ENCODE measurements at regions not wholly inside any gene's neighbourhood (a gene's known extent, or its start where the extent isn't known, plus 50 kb on each side); places are given as distances from the start of the nearest gene placed in this dataset.

DNA sequence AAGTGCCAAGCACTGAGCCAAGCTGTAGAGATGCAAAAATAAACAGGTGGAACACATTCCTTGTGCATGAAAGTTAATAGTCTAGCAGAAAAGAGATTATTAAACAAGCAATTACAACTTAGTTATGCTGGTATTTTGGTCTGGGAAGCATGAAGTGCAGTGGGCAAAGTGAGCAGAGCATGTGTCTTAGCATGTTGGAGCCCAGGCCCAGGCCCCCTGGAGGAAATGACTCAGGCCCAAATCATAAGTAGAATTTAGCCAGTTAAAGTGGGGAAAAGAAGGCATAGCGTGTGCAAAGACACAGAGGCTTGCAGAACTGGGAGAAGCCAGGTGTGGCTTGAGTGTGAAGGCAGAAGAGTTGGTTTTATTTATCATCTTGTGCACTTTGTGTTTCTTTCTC, 163.8 kb upstream of the ATP11B start:
- no peaks in the 10 kb centered on the region for H3K27me3 Mint-ChIP-seq (ENCODE audit: insufficient read depth, unreplicated experiment)
- intact Hi-C loops (cut with micrococcal nuclease; ENCODE audit: unreplicated experiment): no loop called here
- no peak overlapping the region for H3K4me3 ChIP-seq (ENCODE audit: low read depth, low read length)
- no peaks in the 10 kb centered on the region for H3K27me3 ChIP-seq (replicated peaks; ENCODE audit: control insufficient read depth, insufficient read depth, low read length)
- ChIA-PET POLR2A (no interaction called here), CTCF (no interaction called here)
- H3K4me3 Mint-ChIP-seq (ENCODE audit: unreplicated experiment): no peak overlapping the region
- H3K36me3 ChIP-seq (ENCODE audit: control insufficient read depth, insufficient read depth, low read length): no peaks in the 10 kb centered on the region
- no peak for TF ChIP-seq CTCF (IDR thresholded peaks at IDR 0.05; ENCODE audit: insufficient read depth in 1 of 2, low read depth in 1 of 2, low read length in 1 of 2, severe bottlenecking in 1 of 2, unreplicated experiment in 1 of 2)
- H3K36me3 Mint-ChIP-seq (ENCODE audit: insufficient read depth, unreplicated experiment): peaks cover 5% of the 10 kb centered on the region
- no peaks in the 10 kb centered on the region for H3K4me1 Mint-ChIP-seq (ENCODE audit: low read depth, unreplicated experiment)
- H3K9me3 Mint-ChIP-seq (ENCODE audit: unreplicated experiment): peaks cover 9% of the 10 kb centered on the region
- H3K9me3 ChIP-seq: no peaks in the 10 kb centered on the region
- H3K4me1 ChIP-seq: no peaks in the 10 kb centered on the region
- H3K27ac Mint-ChIP-seq (ENCODE audit: unreplicated experiment): no peak overlapping the region
- BruUV-seq (replicated peaks): no TSS peak
- DNase-seq: no peak

DNA sequence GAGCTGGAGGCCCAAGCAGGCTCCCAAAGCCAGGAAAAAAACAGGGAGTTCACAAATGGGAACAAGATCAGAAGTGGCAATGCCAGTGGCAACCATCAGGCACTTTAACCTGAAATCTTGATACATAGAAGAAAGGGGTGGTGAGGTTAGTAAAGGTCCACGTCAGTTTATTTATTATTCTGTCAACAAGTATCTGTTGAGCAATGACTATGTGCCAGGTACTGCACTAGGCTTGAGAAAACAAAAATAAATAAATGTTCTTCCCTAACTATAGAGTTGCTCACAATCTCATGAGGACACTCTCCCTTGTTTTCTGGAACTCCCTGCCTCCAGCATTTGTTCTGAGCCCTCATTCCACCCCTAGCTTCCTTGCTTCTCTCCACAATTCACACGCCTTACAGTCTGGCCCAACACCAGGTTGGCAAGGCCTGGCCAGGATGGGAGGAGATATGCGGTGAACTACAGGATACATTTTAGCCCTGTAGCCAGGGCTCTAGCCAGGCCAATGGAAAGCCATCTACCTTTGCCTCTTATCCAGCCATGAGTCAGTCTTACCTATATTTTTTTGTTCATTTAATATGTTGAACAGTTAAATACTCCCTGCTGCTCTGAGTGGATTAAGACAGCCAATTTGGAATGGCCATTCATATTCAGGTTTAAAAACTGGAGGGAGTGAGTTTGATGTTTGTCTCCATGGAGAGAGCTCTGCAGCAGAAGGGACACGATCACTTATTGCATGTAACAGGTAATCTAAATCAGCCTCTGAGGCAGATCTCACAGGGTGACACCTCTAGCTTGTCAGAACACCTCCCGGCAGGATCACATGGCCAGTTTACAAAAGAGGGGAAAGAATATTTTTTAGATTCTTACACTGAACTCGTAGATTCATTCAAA, 161.9 kb upstream of the ATP11B start:
- CTCF ChIA-PET: no interaction called here
- Histone ChIP-seq H3K4me1 (no peaks in the 10 kb centered on the region), H3K27me3 (replicated peaks; ENCODE audit: control insufficient read depth, insufficient read depth, low read length) (no peaks in the 10 kb centered on the region), H3K9me3 (no peaks in the 10 kb centered on the region), H3K4me3 (ENCODE audit: low read depth, low read length) (no peak overlapping the region), H3K36me3 (ENCODE audit: control insufficient read depth, insufficient read depth, low read length) (no peaks in the 10 kb centered on the region)
- BruUV-seq (replicated peaks): no TSS peak
- TF ChIP-seq CTCF (IDR thresholded peaks at IDR 0.05; ENCODE audit: insufficient read depth in 1 of 2, low read depth in 1 of 2, low read length in 1 of 2, severe bottlenecking in 1 of 2, unreplicated experiment in 1 of 2): no peak
- Mint-ChIP-seq H3K4me3 (ENCODE audit: unreplicated experiment) (no peak overlapping the region), H3K4me1 (ENCODE audit: low read depth, unreplicated experiment) (no peaks in the 10 kb centered on the region), H3K27me3 (ENCODE audit: insufficient read depth, unreplicated experiment) (no peaks in the 10 kb centered on the region), H3K9me3 (ENCODE audit: unreplicated experiment) (no peaks in the 10 kb centered on the region), H3K36me3 (ENCODE audit: insufficient read depth, unreplicated experiment) (no peaks in the 10 kb centered on the region), H3K27ac (ENCODE audit: unreplicated experiment) (no peak overlapping the region)
- POLR2A ChIA-PET: no interaction called here
- intact Hi-C loops (cut with micrococcal nuclease; ENCODE audit: unreplicated experiment): no loop called here
- DNase-seq: no peak

- BruUV-seq (replicated peaks): no TSS peak
- Mint-ChIP-seq H3K27ac (ENCODE audit: unreplicated experiment) (no peak overlapping the region), H3K36me3 (ENCODE audit: insufficient read depth, unreplicated experiment) (no peaks in the 10 kb centered on the region), H3K4me1 (ENCODE audit: low read depth, unreplicated experiment) (no peaks in the 10 kb centered on the region), H3K27me3 (ENCODE audit: insufficient read depth, unreplicated experiment) (no peaks in the 10 kb centered on the region), H3K9me3 (ENCODE audit: unreplicated experiment) (no peaks in the 10 kb centered on the region), H3K4me3 (ENCODE audit: unreplicated experiment) (no peak overlapping the region)
- no peak for DNase-seq
- ChIA-PET CTCF (no interaction called here), POLR2A (no interaction called here)
- Histone ChIP-seq H3K36me3 (ENCODE audit: control insufficient read depth, insufficient read depth, low read length) (no peaks in the 10 kb centered on the region), H3K9me3 (no peaks in the 10 kb centered on the region), H3K4me3 (ENCODE audit: low read depth, low read length) (no peak overlapping the region), H3K4me1 (no peaks in the 10 kb centered on the region), H3K27me3 (replicated peaks; ENCODE audit: control insufficient read depth, insufficient read depth, low read length) (no peaks in the 10 kb centered on the region)
- TF ChIP-seq CTCF (IDR thresholded peaks at IDR 0.05; ENCODE audit: insufficient read depth in 1 of 2, low read depth in 1 of 2, low read length in 1 of 2, severe bottlenecking in 1 of 2, unreplicated experiment in 1 of 2): no peak
- intact Hi-C loops (cut with micrococcal nuclease; ENCODE audit: unreplicated experiment): no loop called here
Observed at GRCh38 chr3:182632077-182632393, 161.3 kb upstream of the ATP11B start.
